OCI-LY1 (cell line): ENCODE measurements at regions not wholly inside any gene's neighbourhood (a gene's known extent, or its start where the extent isn't known, plus 50 kb on each side); places are given as distances from the start of the nearest gene placed in this dataset.

ENCODE experiments used
- EZH2 ChIP-seq: fragments of 200-600 bp; sonication (generic), shearing (Covaris generic); IDR thresholded peaks from 2 replicates; pipeline ENCODE4 v1.8.0; 2017; ENCODE audit warnings: borderline replicate concordance, mixed run types, mild to moderate bottlenecking, antibody characterized with exemption, low read length, moderate library complexity, mixed read lengths
- TF ChIP-seq, protein P1 (sequence below): fragments of 200-600 bp; sonication (generic), shearing (Covaris generic); IDR thresholded peaks from 2 replicates; pipeline ENCODE4 v1.5.1; 2017; ENCODE audit warnings: mild to moderate bottlenecking, antibody characterized with exemption, low read length, moderate library complexity, mixed read lengths

DNA sequence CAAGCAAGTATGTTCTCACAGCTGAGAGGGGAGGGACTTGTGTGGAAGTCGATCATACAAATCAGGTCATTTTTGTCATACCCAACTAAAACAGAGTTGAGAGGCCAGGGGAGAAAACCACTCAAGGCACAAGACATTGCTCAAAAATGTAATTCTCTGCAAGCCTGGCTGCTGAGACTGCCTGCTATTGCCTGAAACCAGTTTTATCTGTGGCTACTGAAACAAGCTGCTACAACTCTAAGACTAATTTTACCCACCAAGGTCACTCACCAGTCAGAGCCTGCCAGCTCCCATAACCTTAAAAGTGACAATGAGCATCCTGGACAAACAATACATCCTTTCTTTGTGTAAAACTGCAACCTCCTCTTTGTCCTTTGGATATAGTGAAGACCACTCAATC lies 54.1 kb upstream of the CST7 start:
- no peak for TF ChIP-seq EZH2
- TF ChIP-seq, protein P1, sequence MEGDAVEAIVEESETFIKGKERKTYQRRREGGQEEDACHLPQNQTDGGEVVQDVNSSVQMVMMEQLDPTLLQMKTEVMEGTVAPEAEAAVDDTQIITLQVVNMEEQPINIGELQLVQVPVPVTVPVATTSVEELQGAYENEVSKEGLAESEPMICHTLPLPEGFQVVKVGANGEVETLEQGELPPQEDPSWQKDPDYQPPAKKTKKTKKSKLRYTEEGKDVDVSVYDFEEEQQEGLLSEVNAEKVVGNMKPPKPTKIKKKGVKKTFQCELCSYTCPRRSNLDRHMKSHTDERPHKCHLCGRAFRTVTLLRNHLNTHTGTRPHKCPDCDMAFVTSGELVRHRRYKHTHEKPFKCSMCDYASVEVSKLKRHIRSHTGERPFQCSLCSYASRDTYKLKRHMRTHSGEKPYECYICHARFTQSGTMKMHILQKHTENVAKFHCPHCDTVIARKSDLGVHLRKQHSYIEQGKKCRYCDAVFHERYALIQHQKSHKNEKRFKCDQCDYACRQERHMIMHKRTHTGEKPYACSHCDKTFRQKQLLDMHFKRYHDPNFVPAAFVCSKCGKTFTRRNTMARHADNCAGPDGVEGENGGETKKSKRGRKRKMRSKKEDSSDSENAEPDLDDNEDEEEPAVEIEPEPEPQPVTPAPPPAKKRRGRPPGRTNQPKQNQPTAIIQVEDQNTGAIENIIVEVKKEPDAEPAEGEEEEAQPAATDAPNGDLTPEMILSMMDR: no peak
